ENCODE measurements at regions not wholly inside any gene's neighbourhood (a gene's known extent, or its start where the extent isn't known, plus 50 kb on each side); places are given as distances from the start of the nearest gene placed in this dataset.

DNA sequence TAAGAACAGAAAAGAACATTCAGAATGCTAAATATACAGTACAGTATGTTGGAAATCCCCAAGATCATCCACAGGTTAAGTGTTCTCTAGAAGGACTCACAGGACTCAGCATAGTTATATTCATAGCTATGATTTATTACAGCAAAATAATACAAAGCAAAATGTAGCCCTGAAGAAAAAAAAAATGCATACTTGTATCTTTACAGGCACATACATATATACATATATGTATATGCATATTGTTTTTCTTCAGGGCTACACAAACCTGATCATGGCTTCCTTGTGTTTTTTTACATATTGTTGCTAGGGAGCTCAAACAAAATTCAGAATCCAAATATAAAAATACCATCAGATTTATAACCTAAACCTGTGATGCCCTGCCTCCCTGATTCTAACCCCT is 78.5 kb downstream of the TUBA3C start:
- no peak overlapping the region for H3K9ac ChIP-seq (ENCODE audit: extremely low read depth, insufficient read length, low read length)
- H3K4me2 ChIP-seq (ENCODE audit: insufficient read depth, insufficient read length, low read length), result no peak overlapping the region
- H2BK12ac ChIP-seq (ENCODE audit: insufficient read length, low read depth, low read length), result no peak overlapping the region
- no peak overlapping the region for H4K8ac ChIP-seq (replicated peaks; ENCODE audit: insufficient read length, low read depth, low read length)
- no peak overlapping the region for H2BK15ac ChIP-seq (ENCODE audit: low read depth, low read length)
- DNase-seq, result no peak
- Mint-ChIP-seq H3K36me3 (ENCODE audit: insufficient read depth in 1 of 3, low read depth in 3 of 3) (peaks cover 0 to 4% (median 0%) of the 10 kb centered on the region in 3 experiments; a peak in 3 of 7 replicates), H3K9me3 (peaks cover 50 to 60% of the 10 kb centered on the region in 2 experiments), H3K4me3 (no peak overlapping the region), H3K27ac (no peak overlapping the region), H3K4me1 (no peaks in the 10 kb centered on the region), H3K27me3 (ENCODE audit: low read depth) (no peaks in the 10 kb centered on the region; the same call in 1 of the 2 replicates)
- H3K27ac ChIP-seq (ENCODE audit: insufficient read length, low read depth, low read length), result no peak overlapping the region
- no peak overlapping the region for H3K23ac ChIP-seq (ENCODE audit: insufficient read length, low read depth, low read length)
- no peak overlapping the region for H3K14ac ChIP-seq (ENCODE audit: insufficient read depth, low read length)
- no peak overlapping the region for H2BK5ac ChIP-seq (ENCODE audit: insufficient read length, low read length)
- no peak overlapping the region for H4K5ac ChIP-seq (ENCODE audit: insufficient read length, low read depth, low read length)
- H4K20me1 ChIP-seq (ENCODE audit: control insufficient read depth, insufficient read depth, insufficient read length), result no peaks in the 10 kb centered on the region
- H3K23me2 ChIP-seq (ENCODE audit: insufficient read length, low read depth, low read length, poor library complexity, severe bottlenecking), result no peaks in the 10 kb centered on the region
- H3K4me1 ChIP-seq (ENCODE audit: insufficient read depth, low read length), result no peaks in the 10 kb centered on the region
- no peak overlapping the region for H3K56ac ChIP-seq (ENCODE audit: insufficient read length, low read depth, low read length)
- H2AFZ ChIP-seq (ENCODE audit: low read length), result no peak overlapping the region
- H2AK5ac ChIP-seq (ENCODE audit: insufficient read length, low read length), result no peak overlapping the region
- peaks cover 30% of the 10 kb centered on the region for H3K9me3 ChIP-seq (ENCODE audit: control insufficient read depth, low read depth, low read length)
- no peak overlapping the region for H2BK20ac ChIP-seq (ENCODE audit: low read depth, low read length, poor library complexity, severe bottlenecking)
- H3K18ac ChIP-seq (ENCODE audit: insufficient read length, low read depth, low read length), result no peak overlapping the region
- no peak overlapping the region for H3K4ac ChIP-seq (ENCODE audit: low read depth, low read length)
- H4K91ac ChIP-seq (ENCODE audit: insufficient read length, low read depth, low read length), result no peak overlapping the region
- H3T11ph ChIP-seq (ENCODE audit: low read length), result no peak overlapping the region
- no peaks in the 10 kb centered on the region for H3K27me3 ChIP-seq (ENCODE audit: insufficient read depth, low read length)
- no peak overlapping the region for H2BK120ac ChIP-seq (ENCODE audit: low read depth, low read length, poor library complexity, severe bottlenecking)
- TF ChIP-seq, protein P1, sequence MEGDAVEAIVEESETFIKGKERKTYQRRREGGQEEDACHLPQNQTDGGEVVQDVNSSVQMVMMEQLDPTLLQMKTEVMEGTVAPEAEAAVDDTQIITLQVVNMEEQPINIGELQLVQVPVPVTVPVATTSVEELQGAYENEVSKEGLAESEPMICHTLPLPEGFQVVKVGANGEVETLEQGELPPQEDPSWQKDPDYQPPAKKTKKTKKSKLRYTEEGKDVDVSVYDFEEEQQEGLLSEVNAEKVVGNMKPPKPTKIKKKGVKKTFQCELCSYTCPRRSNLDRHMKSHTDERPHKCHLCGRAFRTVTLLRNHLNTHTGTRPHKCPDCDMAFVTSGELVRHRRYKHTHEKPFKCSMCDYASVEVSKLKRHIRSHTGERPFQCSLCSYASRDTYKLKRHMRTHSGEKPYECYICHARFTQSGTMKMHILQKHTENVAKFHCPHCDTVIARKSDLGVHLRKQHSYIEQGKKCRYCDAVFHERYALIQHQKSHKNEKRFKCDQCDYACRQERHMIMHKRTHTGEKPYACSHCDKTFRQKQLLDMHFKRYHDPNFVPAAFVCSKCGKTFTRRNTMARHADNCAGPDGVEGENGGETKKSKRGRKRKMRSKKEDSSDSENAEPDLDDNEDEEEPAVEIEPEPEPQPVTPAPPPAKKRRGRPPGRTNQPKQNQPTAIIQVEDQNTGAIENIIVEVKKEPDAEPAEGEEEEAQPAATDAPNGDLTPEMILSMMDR (conservative IDR thresholded peaks at IDR 0.05), result no peak
- no peaks in the 10 kb centered on the region for H3K79me1 ChIP-seq (ENCODE audit: insufficient read depth, low read depth, low read length, poor library complexity, severe bottlenecking)
- no peaks in the 10 kb centered on the region for H3K79me2 ChIP-seq (ENCODE audit: insufficient read depth, low read length)
